ENCODE measurements at regions not wholly inside any gene's neighbourhood (a gene's known extent, or its start where the extent isn't known, plus 50 kb on each side); places are given as distances from the start of the nearest gene placed in this dataset.
"Not testable (repeated sequence)": the region's sequence is repeated elsewhere in the genome, so short reads cannot be mapped to it uniquely, and the experiment has no call there.

DNA sequence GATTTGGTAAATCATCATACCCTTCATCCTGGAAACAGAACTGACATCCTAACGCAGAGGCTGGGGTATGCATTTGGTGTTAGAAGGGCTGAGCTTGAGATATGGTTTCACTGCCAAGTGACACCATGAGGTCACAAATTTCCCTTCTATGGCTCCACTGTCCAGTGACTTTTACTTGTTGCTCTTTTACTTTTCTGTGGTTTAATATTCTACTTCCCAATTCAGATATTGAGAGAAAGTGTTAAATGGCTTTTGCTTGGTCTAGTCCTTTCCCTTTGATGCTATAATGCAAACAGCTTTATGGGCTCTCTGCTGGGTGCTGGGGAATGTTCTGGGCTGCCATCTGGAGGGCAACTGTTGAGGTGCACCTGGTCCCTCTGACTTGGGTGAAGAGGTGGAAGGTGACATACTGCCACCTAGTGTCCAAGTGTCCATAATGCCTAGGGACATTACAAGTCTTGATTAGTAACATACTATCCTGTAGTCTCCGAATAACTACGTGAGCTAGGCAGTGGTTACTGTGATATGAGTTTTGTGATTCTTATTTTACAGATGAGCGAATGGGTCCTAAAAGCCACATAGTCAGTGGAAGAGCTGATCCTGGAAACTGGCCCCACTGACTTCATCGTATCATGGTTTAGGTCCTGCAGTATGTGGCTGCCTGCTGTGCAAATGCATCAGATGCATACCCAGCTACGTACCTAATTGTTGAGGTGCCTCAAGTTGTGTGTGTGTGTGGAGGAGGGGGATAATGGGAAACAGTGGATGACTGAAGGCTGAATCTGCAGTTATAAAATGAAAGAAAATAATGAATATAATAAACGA lies 149.1 kb upstream of the RAG2 start:
- DNase-seq, result peak; percentile 2 to 90 (median 62)

DNA sequence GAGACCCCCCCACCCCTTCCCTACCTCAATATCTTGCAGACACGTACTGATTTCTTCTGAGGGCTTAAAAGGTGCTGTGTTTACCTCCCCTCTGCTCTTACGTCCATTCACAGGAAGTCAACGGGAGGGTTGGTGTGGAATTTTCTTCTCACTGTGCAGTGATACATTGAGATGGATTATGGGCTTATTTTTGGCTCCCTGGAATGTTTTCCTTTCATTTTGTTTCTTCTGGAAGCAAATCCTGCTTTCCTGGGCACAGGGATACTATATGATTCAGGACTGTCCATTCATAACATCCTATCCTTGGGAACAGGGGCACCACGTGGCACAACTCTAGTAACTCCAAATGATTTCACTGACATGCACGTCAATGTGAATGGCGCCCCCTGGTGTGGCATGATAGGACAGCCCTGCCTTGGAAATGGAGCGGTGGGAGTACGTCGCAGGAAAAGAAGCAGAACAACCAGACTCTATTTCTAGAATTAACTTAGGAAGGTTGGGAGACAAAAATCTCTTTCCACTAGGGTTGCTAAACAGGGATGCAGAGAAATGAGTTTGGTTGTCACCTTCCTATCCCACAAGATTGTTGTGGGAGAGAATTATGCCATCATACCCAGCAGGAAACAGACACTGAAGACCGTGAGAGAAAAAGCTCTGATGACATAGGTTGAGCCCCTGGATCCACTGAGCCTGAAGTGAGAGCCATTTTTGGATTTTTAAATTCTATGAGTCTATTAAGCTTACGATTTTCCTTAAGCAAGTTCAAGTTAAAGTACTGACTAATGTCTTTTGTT lies 146.5 kb upstream of the RAG2 start:
- DNase-seq, result peak in 43 of 56 donors; percentile 2 to 75 (median 21)

DNA sequence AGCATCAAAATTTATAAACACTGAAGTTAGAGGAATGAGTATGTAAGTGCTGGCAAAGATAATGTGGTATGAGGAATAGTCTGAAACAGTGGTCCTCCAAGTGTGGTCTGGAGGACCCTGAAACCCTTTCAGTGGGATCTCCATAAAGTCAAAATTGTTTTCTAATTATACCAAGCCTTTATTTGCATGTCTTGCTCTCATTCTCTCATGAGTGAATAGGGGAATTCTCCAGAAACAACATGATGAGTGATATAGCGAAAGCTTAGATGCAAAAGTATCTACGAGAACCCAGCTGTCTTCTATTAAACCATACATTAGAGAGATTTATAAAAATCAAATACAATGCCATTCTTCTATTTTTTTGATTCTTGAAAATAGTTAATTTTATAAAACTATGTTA lies 145.0 kb upstream of the RAG2 start:
- no peak for DNase-seq

DNA sequence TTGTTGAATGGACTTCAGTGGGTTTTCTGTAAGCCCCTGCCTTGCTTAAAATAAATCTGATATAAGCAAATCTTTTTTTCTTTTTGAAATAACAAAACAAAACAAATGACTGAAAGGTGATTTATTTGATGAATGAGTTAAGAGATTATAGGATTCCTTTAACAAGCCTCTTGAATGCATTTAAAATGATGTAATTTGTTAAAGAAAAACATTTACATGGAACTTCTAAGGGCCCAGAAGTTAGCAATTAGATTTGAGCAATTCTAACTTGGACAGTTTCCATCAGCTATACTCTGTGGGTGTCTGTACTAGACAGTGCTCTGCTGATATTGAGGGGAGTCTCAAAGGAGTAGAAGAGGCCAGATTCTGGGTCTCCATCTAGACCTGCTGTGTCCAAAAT lies 143.5 kb upstream of the RAG2 start:
- no peak for DNase-seq

DNA sequence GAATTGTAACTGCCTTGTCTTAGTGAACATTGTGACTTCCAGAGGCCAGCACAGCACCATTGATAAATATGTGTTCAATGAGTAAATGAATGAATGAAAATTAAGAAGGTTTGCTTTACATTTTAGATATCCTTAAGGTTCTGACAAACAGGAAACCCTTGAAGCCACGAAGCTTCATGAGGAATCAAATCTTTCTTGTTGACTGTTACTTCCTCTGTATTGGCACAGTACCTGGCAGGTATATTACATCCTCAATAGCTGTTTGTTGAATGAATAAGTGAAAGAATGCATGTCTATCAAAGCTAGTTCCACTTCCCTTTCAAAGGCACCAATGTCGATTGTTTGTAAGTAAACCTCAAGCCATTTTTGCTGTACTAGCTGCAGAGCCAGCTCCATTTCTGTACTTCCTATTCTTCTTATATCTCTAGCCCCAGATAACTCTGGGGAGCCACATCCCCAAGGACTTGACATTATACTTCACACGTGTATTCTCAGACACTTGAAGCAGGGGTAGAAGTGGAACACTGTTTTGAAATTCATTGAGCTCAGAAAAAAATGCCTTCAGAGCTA lies 140.3 kb upstream of the RAG2 start:
- DNase-seq, result no peak

DNA sequence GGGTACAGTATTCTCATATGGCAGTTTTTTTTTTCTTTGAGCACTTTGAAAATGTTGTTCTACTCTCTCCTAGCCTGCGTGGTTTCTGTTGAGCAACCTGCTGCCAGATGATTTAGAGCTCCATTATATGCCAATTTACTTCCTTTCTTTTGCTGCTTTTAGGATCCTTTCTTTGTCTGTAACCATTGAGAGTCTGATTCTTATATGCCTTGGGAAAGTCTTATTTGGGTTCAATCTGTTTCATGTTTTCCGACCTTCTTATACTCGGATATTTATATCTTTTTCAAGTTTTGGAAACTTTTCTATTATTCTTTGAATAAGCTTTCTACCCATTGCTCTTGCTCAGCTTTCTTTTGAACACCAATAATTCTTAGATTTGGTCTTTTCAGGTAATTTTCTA lies 138.1 kb upstream of the RAG2 start:
- no peak for DNase-seq

DNA sequence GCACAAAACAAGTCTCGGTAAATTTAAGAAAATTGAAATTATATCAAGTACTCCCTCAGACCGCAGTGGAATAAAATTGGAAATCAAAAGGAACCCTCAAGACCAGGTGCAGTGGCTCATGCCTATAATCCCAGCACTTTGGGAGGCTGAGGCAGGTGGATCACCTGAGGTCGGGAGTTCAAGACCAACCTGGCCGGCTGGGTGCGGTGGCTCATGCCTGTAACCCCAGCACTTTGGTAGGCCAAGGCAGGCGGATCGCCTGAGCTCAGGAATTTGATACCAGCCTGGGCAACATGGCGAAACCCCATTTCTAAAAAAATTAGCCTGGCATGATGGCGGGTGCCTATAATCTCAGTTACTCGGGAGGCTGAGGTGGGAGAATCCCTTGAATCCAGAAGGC lies 135.7 kb upstream of the RAG2 start:
- DNase-seq, result not testable (repeated sequence)

DNA sequence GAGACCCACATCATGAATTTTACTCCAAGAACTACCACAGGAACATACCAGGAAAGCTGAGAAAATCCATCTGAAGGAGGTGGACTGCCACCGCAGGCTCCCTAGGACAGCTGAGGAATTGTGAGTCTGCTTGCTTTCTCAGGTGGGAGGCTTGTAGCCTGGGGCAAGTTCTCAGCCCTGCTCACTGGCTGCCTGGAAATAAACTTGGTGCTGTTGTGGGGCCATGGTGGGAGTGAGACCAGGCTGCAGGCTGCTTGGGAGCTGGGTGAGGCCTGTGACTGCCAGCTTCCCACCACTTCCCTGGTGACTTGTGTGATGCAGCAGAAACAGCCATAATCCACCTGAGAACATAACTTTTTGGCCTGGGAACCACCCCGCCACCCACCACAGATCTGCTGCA lies 132.7 kb upstream of the RAG2 start:
- DNase-seq, result no peak

DNA sequence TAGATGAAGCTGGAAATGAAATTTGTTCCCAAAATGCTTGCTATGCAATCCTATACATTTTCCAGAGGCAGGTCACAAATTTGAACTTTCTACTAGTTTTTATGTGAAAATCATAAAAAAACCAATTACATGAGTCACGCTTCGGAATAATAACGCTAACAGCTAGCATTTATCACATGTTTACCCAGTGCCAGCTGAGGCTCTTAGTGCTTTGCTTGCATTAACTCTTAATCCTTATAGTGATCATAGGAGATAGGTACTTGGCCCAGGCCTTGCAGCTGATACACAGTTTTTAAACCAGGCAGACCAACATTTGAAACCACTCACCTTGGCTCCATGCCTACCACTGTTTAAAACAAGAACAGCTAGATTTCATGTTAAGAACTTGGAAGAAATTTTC lies 131.8 kb upstream of the RAG2 start:
- DNase-seq, result no peak

DNA sequence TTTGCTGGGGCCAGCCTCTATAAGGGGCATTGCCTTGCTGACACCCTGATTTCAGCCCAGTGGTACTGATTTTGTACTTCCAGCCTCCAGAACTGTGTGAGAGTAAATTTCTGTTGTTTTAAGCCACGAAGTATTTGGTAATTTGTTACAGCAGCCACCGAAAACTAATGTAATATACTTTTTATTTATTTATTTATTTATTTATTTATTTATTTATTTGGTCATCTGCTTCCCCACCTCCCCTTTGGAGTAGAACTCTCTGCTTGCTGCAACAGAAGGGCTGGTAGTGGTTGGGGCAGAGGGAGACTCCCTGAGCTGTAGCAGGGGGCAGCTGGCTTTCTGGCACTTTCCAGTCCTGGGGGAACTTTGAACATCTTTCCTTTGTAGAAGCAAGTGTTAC lies 128.4 kb upstream of the RAG2 start:
- no peak for DNase-seq

DNA sequence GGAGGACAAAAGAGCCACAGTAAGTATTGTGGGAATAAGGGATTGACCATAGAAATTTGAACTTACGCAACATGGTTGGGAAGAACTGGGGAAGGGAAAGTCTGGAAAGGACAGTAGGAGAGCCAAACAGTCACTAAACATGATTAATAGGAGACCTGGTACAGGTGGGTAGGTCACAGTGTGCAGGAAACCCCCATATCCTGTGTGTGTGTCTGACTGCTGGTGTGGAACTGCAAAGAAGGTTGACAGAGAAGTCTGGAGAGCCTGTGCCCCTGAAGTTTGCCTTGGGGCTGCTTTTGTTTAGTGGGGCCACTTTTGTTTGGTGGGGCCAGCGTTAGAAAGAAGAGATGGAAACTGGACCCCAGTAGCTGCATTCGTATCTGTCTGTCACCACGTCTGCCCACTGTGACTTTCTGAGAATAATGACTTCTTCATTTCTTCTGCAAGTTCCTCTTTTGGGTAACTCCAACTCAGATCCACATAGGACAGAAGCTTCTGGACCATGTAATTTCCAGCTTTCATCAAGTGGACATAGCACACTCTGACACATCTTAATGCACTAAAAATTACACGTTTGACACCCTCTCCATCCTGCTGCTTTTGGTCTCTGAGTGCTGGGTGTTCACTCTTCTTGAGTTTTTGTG lies 126.8 kb upstream of the RAG2 start:
- peak in 1 of 56 donors; percentile 1 for DNase-seq

DNA sequence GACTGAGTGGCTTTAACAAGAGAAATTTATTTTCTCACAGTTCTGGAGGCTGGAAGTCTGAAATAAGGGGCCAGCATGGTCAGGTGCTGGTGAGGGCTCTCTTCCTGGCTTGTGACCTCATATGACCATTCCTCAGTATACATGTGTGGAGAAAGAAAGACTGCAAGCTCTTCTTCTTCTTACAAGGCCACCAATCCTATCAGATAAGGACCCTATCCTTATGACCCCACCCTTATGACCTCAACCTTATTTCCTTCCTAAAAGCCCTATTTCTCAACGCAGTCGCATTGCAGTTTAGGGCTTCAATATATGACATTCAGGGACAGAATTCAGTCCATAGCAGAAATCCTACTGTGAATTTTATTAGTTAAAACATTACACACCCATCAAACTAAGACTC lies 124.4 kb upstream of the RAG2 start:
- DNase-seq, result no peak

DNA sequence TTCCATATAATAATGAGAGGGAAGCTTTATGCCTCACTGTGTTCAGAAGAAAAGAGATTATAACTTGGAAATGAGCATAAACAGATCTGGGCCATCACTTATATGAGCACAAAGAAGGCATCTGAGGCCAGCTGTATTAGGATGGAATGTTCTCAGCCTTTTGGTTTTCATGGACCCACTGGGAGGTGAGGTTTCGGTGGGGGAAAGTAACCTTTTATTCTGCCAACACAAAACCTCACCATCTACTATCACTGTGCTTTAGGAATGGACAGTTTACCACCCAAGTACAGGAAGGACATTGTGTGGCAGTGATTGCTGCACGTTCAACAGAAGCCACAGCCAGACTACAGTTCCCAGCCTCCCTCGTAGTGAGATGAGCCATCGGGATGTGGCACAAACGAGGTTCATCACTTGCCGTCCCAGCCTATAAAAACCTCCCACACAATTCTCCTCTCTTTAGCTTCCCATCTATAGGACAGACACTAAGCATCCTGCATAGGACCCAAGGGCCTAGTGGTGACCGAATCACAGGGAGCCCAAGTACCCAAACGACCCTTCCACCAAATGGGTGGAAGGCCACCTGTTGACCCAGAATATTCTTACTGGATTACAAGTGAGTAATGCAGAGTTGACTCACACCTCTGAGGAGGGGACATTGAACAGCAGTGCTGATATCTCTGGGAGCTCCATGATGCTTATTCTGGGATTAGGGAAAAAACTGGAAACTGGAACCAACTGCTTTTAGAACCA lies 121.5 kb upstream of the RAG2 start:
- DNase-seq, result no peak

DNA sequence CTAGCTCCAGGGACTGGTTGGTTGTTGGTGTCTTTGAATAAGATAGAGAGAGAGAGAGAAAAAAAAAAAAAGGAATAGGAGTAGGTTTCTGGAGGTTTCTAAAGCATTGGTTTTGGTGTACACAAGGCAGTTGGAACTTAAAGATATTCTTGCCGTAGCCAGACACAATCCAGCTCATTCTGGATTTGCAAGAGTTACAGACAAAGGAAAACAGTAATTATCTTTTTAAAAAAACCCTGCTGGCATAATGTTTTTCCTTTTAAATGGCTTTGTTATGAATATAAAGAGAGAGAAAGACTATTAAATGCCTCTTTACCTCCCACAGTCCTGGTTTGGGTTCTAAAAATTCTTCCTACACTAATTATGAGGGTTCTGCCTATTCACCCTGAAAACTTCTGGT lies 120.4 kb upstream of the RAG2 start:
- DNase-seq, result no peak

DNA sequence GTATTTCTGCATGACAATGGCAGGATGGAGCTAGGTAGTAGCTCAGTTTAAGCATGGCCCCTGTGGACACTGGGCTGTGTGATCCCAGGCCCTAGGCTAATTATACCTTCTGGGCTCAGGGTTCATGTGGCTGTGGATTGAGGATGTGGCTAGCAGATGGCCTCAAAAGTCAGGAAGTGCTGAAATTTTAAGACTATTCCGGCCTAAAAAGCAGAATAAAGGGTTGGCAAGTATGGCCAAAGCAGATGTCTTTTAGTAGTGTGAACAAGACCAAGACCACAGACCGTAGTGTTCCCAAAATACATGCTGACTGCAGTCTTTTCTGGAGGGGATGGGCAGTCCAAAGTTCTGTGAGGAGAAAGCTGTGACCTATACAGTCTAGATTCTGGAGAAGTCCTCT lies 115.7 kb upstream of the RAG2 start:
- DNase-seq, result peak in 10 of 56 donors; percentile 2 to 33 (median 6)

DNA sequence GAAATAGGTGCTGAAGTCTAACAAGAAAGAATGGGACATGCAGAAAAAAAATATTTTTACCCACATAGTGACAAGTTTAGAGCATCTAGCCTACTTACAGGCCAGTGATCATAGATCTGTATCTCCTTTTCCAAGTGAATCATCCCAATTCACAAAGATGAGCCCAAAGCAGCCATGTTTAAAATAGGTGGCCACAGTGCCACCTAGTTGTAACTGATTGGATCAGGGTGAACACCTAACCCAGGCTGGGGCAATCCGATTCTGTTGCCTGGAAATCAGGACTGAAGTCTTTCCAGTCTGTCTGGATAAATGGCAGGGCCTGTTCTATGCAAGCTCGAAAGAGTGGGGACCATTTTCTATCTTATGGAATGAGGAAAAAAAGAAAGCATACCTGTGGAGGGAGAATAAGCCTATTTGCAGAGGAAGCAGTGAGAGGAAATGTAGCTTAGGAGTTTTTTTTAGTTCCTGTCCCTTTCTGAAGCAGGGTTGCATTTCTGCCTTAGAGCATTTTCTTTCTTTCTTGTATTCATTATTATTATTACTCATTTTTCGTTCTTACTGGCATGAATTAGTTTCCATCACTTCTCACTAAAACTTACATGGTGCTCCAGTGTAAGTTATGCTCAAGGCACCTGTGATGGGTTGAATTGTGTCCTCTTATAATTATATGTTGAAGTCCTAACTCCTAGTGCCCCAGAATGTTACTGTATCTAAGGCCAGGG lies 113.2 kb upstream of the RAG2 start:
- DNase-seq, result no peak
